Endothelial cell of umbilical vein (primary cell): ENCODE measurements at regions not wholly inside any gene's neighbourhood (a gene's known extent, or its start where the extent isn't known, plus 50 kb on each side); places are given as distances from the start of the nearest gene placed in this dataset.

Experiments used
- EZH2 ChIP-seq: IDR thresholded peaks from 2 replicates; pipeline ENCODE4 v1.6.1; 2012; ENCODE audit warnings: borderline replicate concordance, low read depth, mild to moderate bottlenecking, moderate library complexity, low read length, inconsistent platforms; ENCODE audit not compliant: severe bottlenecking
- POLR2A ChIP-seq: IDR thresholded peaks from 2 replicates; pipeline ENCODE4 v1.6.1; 2012; ENCODE audit warnings: low read depth, mild to moderate bottlenecking, control low read depth, low read length
- TF ChIP-seq, protein P1 (sequence below): IDR thresholded peaks from 2 replicates; pipeline ENCODE4 v1.6.1; 2011; ENCODE audit not compliant: insufficient read depth, insufficient read length
- TF ChIP-seq, protein P2 (sequence below), 2 donors: IDR thresholded peaks; 1 replicate in 1 of 2; 2 replicates in 1 of 2; pipeline ENCODE4 v1.5.1; 2011; ENCODE audit warnings: low read length in 2 of 2, mild to moderate bottlenecking in 2 of 2, moderate library complexity in 2 of 2, control low read depth in 1 of 2, inconsistent platforms in 1 of 2, low read depth in 1 of 2; ENCODE audit not compliant: insufficient read depth in 1 of 2; ENCODE audit errors: extremely low read depth in 1 of 2

DNA sequence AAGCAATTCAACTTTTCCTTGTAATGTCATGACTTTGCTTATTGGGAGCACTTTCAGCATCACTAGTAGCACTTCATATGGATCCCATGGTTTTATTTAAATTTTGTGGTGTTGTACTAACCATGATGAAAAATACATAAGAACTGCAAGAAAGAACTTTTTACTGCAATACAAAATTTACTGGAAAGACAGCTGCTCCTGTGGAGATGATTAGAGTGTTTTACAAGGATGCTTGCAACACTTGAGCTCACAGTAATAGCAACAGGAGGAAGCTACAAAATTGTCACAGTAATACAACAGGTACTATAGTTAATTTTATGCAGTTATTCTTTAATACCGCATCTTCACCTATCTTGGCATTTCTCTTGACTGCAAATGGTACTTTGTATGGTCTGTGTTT is 158.3 kb upstream of the TSLP start:
- TF ChIP-seq, protein P1, sequence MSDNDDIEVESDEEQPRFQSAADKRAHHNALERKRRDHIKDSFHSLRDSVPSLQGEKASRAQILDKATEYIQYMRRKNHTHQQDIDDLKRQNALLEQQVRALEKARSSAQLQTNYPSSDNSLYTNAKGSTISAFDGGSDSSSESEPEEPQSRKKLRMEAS = no peak
- no peak for TF ChIP-seq POLR2A
- no peak for TF ChIP-seq EZH2
- TF ChIP-seq, protein P2, sequence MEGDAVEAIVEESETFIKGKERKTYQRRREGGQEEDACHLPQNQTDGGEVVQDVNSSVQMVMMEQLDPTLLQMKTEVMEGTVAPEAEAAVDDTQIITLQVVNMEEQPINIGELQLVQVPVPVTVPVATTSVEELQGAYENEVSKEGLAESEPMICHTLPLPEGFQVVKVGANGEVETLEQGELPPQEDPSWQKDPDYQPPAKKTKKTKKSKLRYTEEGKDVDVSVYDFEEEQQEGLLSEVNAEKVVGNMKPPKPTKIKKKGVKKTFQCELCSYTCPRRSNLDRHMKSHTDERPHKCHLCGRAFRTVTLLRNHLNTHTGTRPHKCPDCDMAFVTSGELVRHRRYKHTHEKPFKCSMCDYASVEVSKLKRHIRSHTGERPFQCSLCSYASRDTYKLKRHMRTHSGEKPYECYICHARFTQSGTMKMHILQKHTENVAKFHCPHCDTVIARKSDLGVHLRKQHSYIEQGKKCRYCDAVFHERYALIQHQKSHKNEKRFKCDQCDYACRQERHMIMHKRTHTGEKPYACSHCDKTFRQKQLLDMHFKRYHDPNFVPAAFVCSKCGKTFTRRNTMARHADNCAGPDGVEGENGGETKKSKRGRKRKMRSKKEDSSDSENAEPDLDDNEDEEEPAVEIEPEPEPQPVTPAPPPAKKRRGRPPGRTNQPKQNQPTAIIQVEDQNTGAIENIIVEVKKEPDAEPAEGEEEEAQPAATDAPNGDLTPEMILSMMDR (IDR thresholded peaks at IDR 0.05; ENCODE audit: extremely low read depth in 1 of 2, insufficient read depth in 1 of 2, low read depth in 1 of 2, low read length in 2 of 2) = no peak
